HG03439 (cell line): ENCODE measurements at regions not wholly inside any gene's neighbourhood (a gene's known extent, or its start where the extent isn't known, plus 50 kb on each side); places are given as distances from the start of the nearest gene placed in this dataset.
"Not testable (repeated sequence)": the region's sequence is repeated elsewhere in the genome, so short reads cannot be mapped to it uniquely, and the experiment has no call there.

Experiments used
- ATAC-seq: cut with Tn5 transposase; IDR thresholded peaks from one replicate; pipeline ENCODE4 v1.9.1; 2021; ENCODE audit warnings: mild to moderate bottlenecking, moderate library complexity; ENCODE audit not compliant: unreplicated experiment

- no peak for ATAC-seq
Observed at GRCh38 chr20:11467436-11467835, 450.3 kb upstream of the BTBD3 start.

GRCh38 chr20:11468880-11469279 is 448.8 kb upstream of the BTBD3 start:
- no peak for ATAC-seq

DNA sequence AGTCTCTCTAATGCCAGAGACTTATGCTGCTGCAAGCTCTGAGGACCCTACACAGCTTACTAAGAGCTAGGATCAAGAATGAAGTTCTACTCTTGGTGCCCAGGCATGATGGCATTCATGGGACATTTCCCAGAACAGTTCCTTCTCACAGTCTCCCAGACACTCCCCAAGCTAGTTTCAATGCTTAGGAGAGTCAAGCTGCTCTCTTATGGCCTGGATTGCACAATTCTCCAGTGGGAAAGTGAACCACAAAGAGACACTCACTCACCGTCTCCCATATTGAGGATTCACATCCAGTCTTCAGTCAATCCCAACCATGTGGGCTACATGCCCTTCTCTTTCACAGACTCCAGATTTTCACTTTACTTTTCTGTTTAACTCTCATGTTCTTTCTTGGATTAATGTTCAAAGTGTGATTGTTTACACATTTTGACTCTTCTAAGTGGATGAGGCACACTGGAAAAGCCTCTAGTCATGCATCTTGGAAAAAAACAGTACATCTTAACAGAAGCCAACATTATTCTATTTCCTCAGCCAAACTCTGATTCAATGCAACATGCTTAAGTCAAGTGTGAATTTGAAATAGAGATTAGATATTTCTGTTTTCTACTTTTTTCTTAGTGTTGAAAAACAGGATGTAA is 447.8 kb upstream of the BTBD3 start:
- ATAC-seq, result no peak

DNA sequence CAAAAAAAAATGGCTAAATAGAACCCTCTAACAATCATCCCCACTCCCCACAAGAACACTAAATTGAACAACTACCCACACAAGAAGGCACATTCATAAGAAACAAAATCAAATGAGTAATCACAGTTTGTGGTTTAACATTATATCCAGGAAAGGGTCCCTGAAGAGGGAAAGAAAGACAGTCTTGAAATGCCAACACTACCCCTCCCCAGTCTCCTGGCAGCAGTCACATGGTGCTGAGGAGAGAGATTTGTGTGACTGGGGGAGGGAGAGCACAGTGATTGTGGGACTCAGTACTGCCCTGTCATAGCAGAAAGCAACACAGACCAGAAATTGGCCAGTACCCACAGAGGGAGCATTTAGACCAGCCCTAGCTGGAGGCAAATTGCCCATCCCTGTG is 443.7 kb upstream of the BTBD3 start:
- ATAC-seq, result no peak

- no peak for ATAC-seq
Observed at GRCh38 chr20:11483697-11484096, 434.0 kb upstream of the BTBD3 start.

GRCh38 chr20:11484479-11484878 is 433.2 kb upstream of the BTBD3 start:
- ATAC-seq, result no peak

- no peak for ATAC-seq
Observed at GRCh38 chr20:11492386-11492785, 425.3 kb upstream of the BTBD3 start.

- ATAC-seq, result no peak
Observed at GRCh38 chr20:11492846-11493245, 424.8 kb upstream of the BTBD3 start.

- ATAC-seq, result no peak
Observed at GRCh38 chr20:11496380-11496779, 421.3 kb upstream of the BTBD3 start.

GRCh38 chr20:11497545-11497944 is 420.1 kb upstream of the BTBD3 start:
- ATAC-seq, result no peak

- no peak for ATAC-seq
Observed at GRCh38 chr20:11499101-11499634, 418.5 kb upstream of the BTBD3 start.

GRCh38 chr20:11502061-11502460 is 415.6 kb upstream of the BTBD3 start:
- no peak for ATAC-seq

DNA sequence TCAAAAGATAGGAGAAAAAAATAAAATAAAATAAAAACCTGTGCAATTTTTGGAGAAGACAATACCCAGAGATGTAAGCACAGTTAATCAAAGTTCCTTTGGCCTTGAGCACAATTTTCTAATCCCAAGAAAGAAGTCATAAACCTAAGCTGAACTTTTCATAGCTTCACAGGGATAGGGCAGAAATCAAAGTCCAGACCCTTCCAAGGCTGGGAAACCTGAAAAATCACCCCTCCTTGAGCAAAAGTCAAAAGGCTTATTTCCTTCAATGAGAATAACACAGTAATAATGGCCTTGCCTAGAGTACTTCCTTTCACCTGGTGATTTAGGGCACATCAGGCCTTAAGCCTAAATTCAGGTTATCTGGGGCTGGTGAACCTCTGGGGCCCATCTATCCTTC is 415.0 kb upstream of the BTBD3 start:
- ATAC-seq, result no peak

DNA sequence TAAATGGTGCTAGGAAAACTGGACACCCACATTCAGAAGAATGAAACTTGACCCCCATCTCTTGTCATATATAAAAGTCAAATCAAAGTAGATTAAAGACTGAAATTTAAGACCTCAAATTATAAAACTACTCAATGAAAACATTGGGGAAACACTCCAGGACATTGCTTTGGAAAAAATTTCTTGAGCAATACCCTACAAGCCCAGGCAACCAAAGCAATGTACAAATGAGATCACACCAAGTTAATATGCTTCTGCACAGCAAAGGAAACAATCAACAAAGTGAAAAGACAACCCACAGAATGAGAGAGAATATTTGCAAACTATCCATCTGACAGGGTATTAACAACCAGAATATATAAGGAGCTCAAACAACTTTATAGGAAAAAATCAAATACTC is 407.9 kb upstream of the BTBD3 start:
- ATAC-seq, result no peak

DNA sequence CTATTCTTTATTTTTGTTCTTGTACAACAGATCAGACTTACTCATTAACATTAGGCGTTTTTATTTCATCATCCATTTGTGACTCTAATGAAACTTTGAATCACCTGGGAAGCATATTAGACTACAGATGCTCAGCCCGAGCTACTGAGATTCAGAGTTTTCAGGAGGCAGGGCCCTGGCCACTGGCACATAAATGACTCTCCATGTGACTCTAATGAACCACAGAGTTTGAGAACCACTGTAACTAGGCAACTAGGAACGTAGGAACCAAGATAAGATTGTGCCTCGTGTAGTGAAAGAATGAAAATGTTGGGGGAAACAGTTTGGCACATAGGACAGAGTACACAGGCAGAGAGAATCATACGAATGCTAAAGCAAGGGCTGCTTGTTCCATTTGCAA is 405.9 kb upstream of the BTBD3 start:
- ATAC-seq, result no peak

DNA sequence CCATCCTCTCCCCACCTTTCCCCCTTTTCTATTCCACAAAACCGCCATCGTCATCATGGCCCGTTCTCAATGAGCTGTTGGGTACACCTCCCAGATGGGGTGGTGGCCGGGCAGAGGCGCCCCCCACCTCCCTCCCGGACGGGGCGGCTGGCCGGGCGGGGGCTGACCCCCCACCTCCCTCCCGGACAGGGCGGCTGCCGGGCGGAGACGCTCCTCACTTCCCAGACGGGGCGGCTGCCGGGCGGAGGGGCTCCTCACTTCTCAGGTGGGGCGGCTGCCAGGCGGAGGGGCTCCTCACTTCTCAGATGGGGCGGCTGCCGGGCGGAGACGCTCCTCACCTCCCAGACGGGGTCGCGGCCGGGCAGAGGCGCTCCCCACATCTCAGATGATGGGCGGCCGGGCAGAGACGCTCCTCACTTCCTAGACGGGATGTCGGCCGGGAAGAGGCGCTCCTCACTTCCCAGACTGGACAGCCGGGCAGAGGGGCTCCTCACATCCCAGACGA is 404.4 kb upstream of the BTBD3 start:
- ATAC-seq, result not testable (repeated sequence)

DNA sequence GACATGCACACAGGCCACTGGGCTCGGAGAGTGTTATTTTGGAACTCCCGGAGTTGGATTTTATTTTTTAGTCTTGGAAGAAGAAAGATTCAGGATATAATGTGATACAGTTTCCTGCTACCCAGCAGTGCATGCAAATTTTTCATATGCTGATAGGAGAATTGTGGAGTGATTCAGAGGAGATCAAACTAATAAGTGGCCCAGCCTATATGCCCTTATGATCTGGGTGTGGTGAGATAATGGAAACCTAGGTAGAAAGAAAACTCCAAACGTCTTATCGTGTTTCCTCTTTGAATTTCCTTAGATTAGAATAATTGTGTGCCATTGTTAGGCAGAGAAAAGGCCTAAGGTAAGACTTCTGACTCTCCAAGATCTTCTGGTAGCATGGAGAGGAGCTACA is 401.2 kb upstream of the BTBD3 start:
- no peak for ATAC-seq

GRCh38 chr20:11520596-11520995 is 397.1 kb upstream of the BTBD3 start:
- ATAC-seq, result no peak

- no peak for ATAC-seq
Observed at GRCh38 chr20:11521476-11522365, 396.0 kb upstream of the BTBD3 start.

- ATAC-seq, result no peak
Observed at GRCh38 chr20:11522366-11522741, 395.3 kb upstream of the BTBD3 start.

DNA sequence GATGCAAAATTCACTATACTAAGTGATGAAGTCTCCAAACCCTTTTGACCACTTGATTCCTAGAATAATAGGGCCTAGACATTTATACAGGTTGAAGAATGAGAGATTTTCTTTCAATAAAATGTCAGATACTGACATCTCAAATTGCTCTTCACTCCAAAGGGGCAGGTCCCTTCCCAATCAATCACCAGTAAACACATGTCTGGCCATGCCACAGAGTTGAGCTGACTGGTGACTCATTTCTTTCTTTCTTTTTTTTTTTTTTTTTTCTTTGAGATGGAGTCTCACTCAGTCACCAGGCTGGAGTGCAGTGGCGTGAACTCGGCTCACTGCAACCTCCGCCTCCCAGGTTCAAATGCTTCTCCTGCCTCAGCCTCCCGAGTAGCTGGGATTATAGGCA is 388.6 kb upstream of the BTBD3 start:
- ATAC-seq, result no peak

DNA sequence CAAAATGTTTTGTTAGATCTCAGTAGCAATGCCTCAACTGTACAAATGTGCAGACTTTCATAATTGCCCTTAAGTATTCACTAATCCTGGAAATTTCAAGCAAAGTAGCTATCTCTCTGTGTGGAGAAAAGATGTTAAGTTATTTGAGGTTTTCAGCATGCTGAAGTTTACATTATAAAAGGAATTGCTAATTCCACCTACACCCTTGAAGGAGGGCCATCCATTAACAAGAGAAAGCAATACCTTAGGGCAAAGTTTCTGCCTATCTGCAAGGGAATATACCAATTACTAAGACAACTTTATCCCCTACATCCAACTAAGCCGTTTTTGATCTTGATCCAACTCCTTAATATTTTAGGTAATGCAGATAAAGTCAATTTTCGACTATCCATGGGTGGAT is 380.7 kb upstream of the BTBD3 start:
- ATAC-seq, result no peak
